ENCODE measurements at regions not wholly inside any gene's neighbourhood (a gene's known extent, or its start where the extent isn't known, plus 50 kb on each side); places are given as distances from the start of the nearest gene placed in this dataset.

- Histone ChIP-seq H3K4me3 (no peak overlapping the region), H3K27me3 (no peaks in the 10 kb centered on the region), H3K4me1 (0 out of 20 replicates have a peak, but pooled peaks cover 0 to 4% (median 0%) of the 10 kb centered on the region in 10 experiments), H3K4me2 (no peak overlapping the region), H4K20me1 (no peaks in the 10 kb centered on the region), H3K27ac (no peak overlapping the region), H3K36me3 (no peaks in the 10 kb centered on the region), H3K9me3 (replicated peaks in 1 of 11) (no peaks in the 10 kb centered on the region), H3K9ac (no peak overlapping the region)
- TF ChIP-seq Cebpa-rat (IDR thresholded peaks at IDR 0.05), result no peak
Measured at GRCh38 chr14:61226015-61226654, 55.0 kb downstream of the TMEM30B start.

GRCh38 chr14:61225344-61225743, 55.8 kb downstream of the TMEM30B start:
- no peaks in the 10 kb centered on the region for H3K27me3 ChIP-seq
- 0 out of 20 replicates have a peak, but pooled peaks cover 0 to 4% (median 0%) of the 10 kb centered on the region in 10 experiments for H3K4me1 ChIP-seq
- no peak for TF ChIP-seq Cebpa-rat (IDR thresholded peaks at IDR 0.05)
- no peaks in the 10 kb centered on the region for H3K36me3 ChIP-seq
- no peaks in the 10 kb centered on the region for H4K20me1 ChIP-seq
- no peak overlapping the region for H3K27ac ChIP-seq
- no peak overlapping the region for H3K4me3 ChIP-seq
- no peak overlapping the region for H3K9ac ChIP-seq
- no peak overlapping the region for H3K4me2 ChIP-seq
- H3K9me3 ChIP-seq (replicated peaks in 1 of 11), result no peaks in the 10 kb centered on the region

GRCh38 chr14:61223552-61223951, 57.6 kb downstream of the TMEM30B start:
- H3K4me3 ChIP-seq, result no peak overlapping the region
- H4K20me1 ChIP-seq, result no peaks in the 10 kb centered on the region
- no peak overlapping the region for H3K9ac ChIP-seq
- H3K36me3 ChIP-seq, result no peaks in the 10 kb centered on the region
- TF ChIP-seq Cebpa-rat (IDR thresholded peaks at IDR 0.05), result no peak
- no peak overlapping the region for H3K27ac ChIP-seq
- H3K4me1 ChIP-seq, result no peaks in the 10 kb centered on the region
- no peak overlapping the region for H3K4me2 ChIP-seq
- peaks cover 0 to 11% (median 6%) of the 10 kb centered on the region in 11 experiments; a peak in 12 of 22 replicates for H3K27me3 ChIP-seq
- no peaks in the 10 kb centered on the region for H3K9me3 ChIP-seq (replicated peaks in 1 of 11)

- no peak overlapping the region for H3K9ac ChIP-seq
- no peak for TF ChIP-seq Cebpa-rat (IDR thresholded peaks at IDR 0.05)
- H3K4me3 ChIP-seq, result no peak overlapping the region
- 0 out of 20 replicates have a peak, but pooled peaks cover 0 to 3% (median 0%) of the 10 kb centered on the region in 10 experiments for H3K4me1 ChIP-seq
- no peaks in the 10 kb centered on the region for H3K36me3 ChIP-seq
- H4K20me1 ChIP-seq, result no peaks in the 10 kb centered on the region
- no peak overlapping the region for H3K27ac ChIP-seq
- peaks cover 0 to 19% (median 14%) of the 10 kb centered on the region in 11 experiments; a peak in 13 of 22 replicates for H3K27me3 ChIP-seq
- no peak overlapping the region for H3K4me2 ChIP-seq
- H3K9me3 ChIP-seq (replicated peaks in 1 of 11), result no peaks in the 10 kb centered on the region
Measured at GRCh38 chr14:61222388-61222787, 58.8 kb downstream of the TMEM30B start.

GRCh38 chr14:61221906-61222305, 59.2 kb downstream of the TMEM30B start:
- H3K4me3 ChIP-seq, result no peak overlapping the region
- no peaks in the 10 kb centered on the region for H4K20me1 ChIP-seq
- peaks cover 0 to 7% (median 0%) of the 10 kb centered on the region in 10 experiments; a peak in 1 of 20 replicates for H3K4me1 ChIP-seq
- H3K27ac ChIP-seq, result no peak overlapping the region
- H3K36me3 ChIP-seq, result no peaks in the 10 kb centered on the region
- H3K4me2 ChIP-seq, result no peak overlapping the region
- no peak for TF ChIP-seq Cebpa-rat (IDR thresholded peaks at IDR 0.05)
- no peak overlapping the region for H3K9ac ChIP-seq
- H3K27me3 ChIP-seq, result peaks cover 0 to 19% (median 14%) of the 10 kb centered on the region in 11 experiments; a peak in 13 of 22 replicates
- H3K9me3 ChIP-seq (replicated peaks in 1 of 11), result no peaks in the 10 kb centered on the region

GRCh38 chr14:61219673-61220072, 61.5 kb downstream of the TMEM30B start:
- no peak overlapping the region for H3K4me3 ChIP-seq
- H3K4me1 ChIP-seq, result peaks cover 0 to 9% (median 0%) of the 10 kb centered on the region in 10 experiments; a peak in 1 of 20 replicates
- H4K20me1 ChIP-seq, result no peaks in the 10 kb centered on the region
- TF ChIP-seq Cebpa-rat (IDR thresholded peaks at IDR 0.05), result no peak
- H3K27ac ChIP-seq, result no peak overlapping the region
- H3K9ac ChIP-seq, result no peak overlapping the region
- no peaks in the 10 kb centered on the region for H3K9me3 ChIP-seq (replicated peaks in 1 of 11)
- no peaks in the 10 kb centered on the region for H3K36me3 ChIP-seq
- no peak overlapping the region for H3K4me2 ChIP-seq
- peaks cover 0 to 19% (median 14%) of the 10 kb centered on the region in 11 experiments; a peak in 13 of 22 replicates for H3K27me3 ChIP-seq

GRCh38 chr14:61219256-61219655, 61.9 kb downstream of the TMEM30B start:
- no peak for TF ChIP-seq Cebpa-rat (IDR thresholded peaks at IDR 0.05)
- Histone ChIP-seq H3K4me2 (no peak overlapping the region), H3K4me3 (no peak overlapping the region), H3K27ac (no peak overlapping the region), H4K20me1 (no peaks in the 10 kb centered on the region), H3K27me3 (peaks cover 0 to 19% (median 14%) of the 10 kb centered on the region in 11 experiments; a peak in 13 of 22 replicates), H3K9me3 (replicated peaks in 1 of 11) (no peaks in the 10 kb centered on the region), H3K36me3 (no peaks in the 10 kb centered on the region), H3K4me1 (peaks cover 0 to 9% (median 0%) of the 10 kb centered on the region in 10 experiments; a peak in 1 of 20 replicates), H3K9ac (no peak overlapping the region)

GRCh38 chr14:61218767-61219166, 62.4 kb downstream of the TMEM30B start:
- H3K4me2 ChIP-seq, result no peak overlapping the region
- no peaks in the 10 kb centered on the region for H4K20me1 ChIP-seq
- no peak overlapping the region for H3K4me3 ChIP-seq
- H3K27ac ChIP-seq, result no peak overlapping the region
- no peak overlapping the region for H3K9ac ChIP-seq
- no peaks in the 10 kb centered on the region for H3K36me3 ChIP-seq
- no peaks in the 10 kb centered on the region for H3K9me3 ChIP-seq (replicated peaks in 1 of 11)
- peaks cover 0 to 9% (median 0%) of the 10 kb centered on the region in 10 experiments; a peak in 1 of 20 replicates for H3K4me1 ChIP-seq
- TF ChIP-seq Cebpa-rat (IDR thresholded peaks at IDR 0.05), result no peak
- H3K27me3 ChIP-seq, result peaks cover 0 to 19% (median 14%) of the 10 kb centered on the region in 11 experiments; a peak in 13 of 22 replicates

GRCh38 chr14:61218157-61218556, 63.0 kb downstream of the TMEM30B start:
- peaks cover 0 to 9% (median 0%) of the 10 kb centered on the region in 10 experiments; a peak in 1 of 20 replicates for H3K4me1 ChIP-seq

More at GRCh38 chr14:61218157-61218556, 63.0 kb downstream of the TMEM30B start:
- Histone ChIP-seq H4K20me1 (no peaks in the 10 kb centered on the region), H3K27ac (no peak overlapping the region), H3K27me3 (peaks cover 0 to 19% (median 14%) of the 10 kb centered on the region in 11 experiments; a peak in 13 of 22 replicates), H3K36me3 (no peaks in the 10 kb centered on the region), H3K9me3 (replicated peaks in 1 of 11) (no peaks in the 10 kb centered on the region), H3K9ac (no peak overlapping the region), H3K4me3 (no peak overlapping the region), H3K4me2 (no peak overlapping the region)
- no peak for TF ChIP-seq Cebpa-rat (IDR thresholded peaks at IDR 0.05)

All from BLaER1 treated with 17β-estradiol and CSF1 and Interleukin-3, amounts not matched to agents 10 nM and 100 nM (cell line).